DND-41 (cell line): ENCODE measurements at regions not wholly inside any gene's neighbourhood (a gene's known extent, or its start where the extent isn't known, plus 50 kb on each side); places are given as distances from the start of the nearest gene placed in this dataset.

Source experiments
- ATAC-seq: fragments of 200-7000 bp; cut with Tn5 transposase; 3 replicates; pipeline ENCODE4 v1.9.1; 2021; ENCODE audit warnings: low read depth; ENCODE audit not compliant: insufficient read depth
- DNase-seq: peaks from one replicate; pipeline ENCODE4 v3.0.0-alpha.2; 2020
- H2AFZ ChIP-seq: 2 replicates; pipeline ENCODE4 v1.6.0; 2012; ENCODE audit warnings: low read depth, low read length
- H3K27ac ChIP-seq: 2 replicates; pipeline ENCODE4 v1.5.1; 2012; ENCODE audit warnings: low read length, inconsistent platforms
- H3K27me3 ChIP-seq: fragments of 200-600 bp; sonication (generic); 2 replicates; pipeline ENCODE4 v1.6.0; 2012; ENCODE audit warnings: low read length, mild to moderate bottlenecking, inconsistent platforms; ENCODE audit not compliant: insufficient read depth, poor library complexity
- H3K36me3 ChIP-seq: 2 replicates; pipeline ENCODE4 v1.5.1; 2012; ENCODE audit warnings: low read length, inconsistent platforms; ENCODE audit not compliant: insufficient read depth
- H3K4me1 ChIP-seq: 2 replicates; pipeline ENCODE4 v1.5.1; 2012; ENCODE audit warnings: mild to moderate bottlenecking, low read length; ENCODE audit not compliant: insufficient read depth
- H3K4me2 ChIP-seq: 2 replicates; pipeline ENCODE4 v1.6.0; 2012; ENCODE audit warnings: mild to moderate bottlenecking, moderate library complexity, low read length, inconsistent platforms; ENCODE audit not compliant: insufficient read depth
- H3K4me3 ChIP-seq, 2 experiments: fragments of 200-600 bp in 1 of 2; shearing (Covaris generic) in 1 of 2; 2 replicates each; pipeline ENCODE4 v1.5.1; 2012 to 2016; ENCODE audit warnings: inconsistent platforms in 2 of 2, low read length in 2 of 2, mild to moderate bottlenecking in 2 of 2, low read depth in 1 of 2, moderate library complexity in 1 of 2
- H3K79me2 ChIP-seq: 2 replicates; pipeline ENCODE4 v1.6.0; 2012; ENCODE audit warnings: low read length, inconsistent platforms; ENCODE audit not compliant: insufficient read depth
- H3K9ac ChIP-seq: 2 replicates; pipeline ENCODE4 v1.6.0; 2012; ENCODE audit warnings: low read depth, mild to moderate bottlenecking, inconsistent platforms, low read length, moderate library complexity
- H3K9me3 ChIP-seq: 2 replicates; pipeline ENCODE4 v1.5.1; 2012; ENCODE audit warnings: low read length, moderate library complexity, mild to moderate bottlenecking, inconsistent platforms; ENCODE audit not compliant: insufficient read depth, severe bottlenecking
- H4K20me1 ChIP-seq: 2 replicates; pipeline ENCODE4 v1.6.0; 2012; ENCODE audit warnings: low read length; ENCODE audit not compliant: insufficient read depth
- CTCF ChIP-seq: IDR thresholded peaks from 2 replicates; pipeline ENCODE4 v1.5.1; 2012; ENCODE audit warnings: borderline replicate concordance, low read length, moderate library complexity, mild to moderate bottlenecking; ENCODE audit not compliant: poor library complexity, severe bottlenecking; ENCODE audit errors: extremely low read depth
- EZH2 ChIP-seq: IDR thresholded peaks from 3 replicates; pipeline ENCODE4 v1.6.1; 2012; ENCODE audit warnings: borderline replicate concordance, low read depth, mild to moderate bottlenecking, moderate library complexity, low read length, inconsistent platforms; ENCODE audit not compliant: severe bottlenecking

DNA sequence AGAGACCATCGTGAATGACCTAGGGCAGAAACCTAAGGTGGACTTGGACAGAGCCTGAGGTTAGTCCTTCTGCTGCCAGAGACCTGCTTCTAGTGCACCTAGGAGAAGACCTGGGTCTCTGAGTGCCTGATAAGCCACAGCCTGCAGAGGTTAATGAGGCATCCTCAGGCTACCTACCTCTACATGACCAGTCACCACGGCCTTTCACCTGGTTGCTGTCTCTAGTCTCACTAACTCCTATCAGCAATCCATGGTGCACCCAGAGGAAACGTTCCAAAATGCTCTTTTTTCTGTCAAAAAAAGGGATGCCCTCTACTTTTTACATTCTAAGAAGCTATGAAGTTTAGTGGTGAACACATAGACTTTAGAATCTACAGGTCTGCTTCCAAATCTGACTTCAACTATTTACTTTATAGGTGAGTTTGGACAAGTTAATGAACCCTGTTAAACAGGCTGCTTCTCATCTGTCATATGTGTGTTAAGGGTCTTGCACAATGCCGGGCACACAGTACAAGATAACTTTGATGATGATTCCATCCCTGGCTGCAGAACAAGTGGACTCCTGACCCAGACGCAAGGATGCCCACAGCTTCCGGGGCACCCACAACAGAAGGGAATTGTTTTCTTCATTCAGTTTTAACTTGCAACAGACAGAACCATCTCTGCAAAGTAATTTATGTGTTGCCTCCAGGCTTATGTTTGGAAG lies 469.9 kb upstream of the CDH5 start:
- ATAC-seq (no peak), DNase-seq (no peak)
- H3K79me2 ChIP-seq = no peaks in the 10 kb centered on the region

GRCh38 chr16:65895906-65896305 lies 470.6 kb upstream of the CDH5 start:
- DNase-seq = no peak
- ATAC-seq = no peak

More for the DNA sequence above, 469.9 kb upstream of the CDH5 start:
- Histone ChIP-seq H2AFZ (no peak overlapping the region), H3K4me2 (no peak overlapping the region), H3K4me1 (no peaks in the 10 kb centered on the region), H3K9me3 (no peaks in the 10 kb centered on the region), H3K27me3 (no peaks in the 10 kb centered on the region), H3K27ac (no peak overlapping the region), H4K20me1 (no peaks in the 10 kb centered on the region), H3K36me3 (no peaks in the 10 kb centered on the region), H3K4me3 (no peak overlapping the region), H3K9ac (no peak overlapping the region)
- no peak for TF ChIP-seq CTCF
- no peak for TF ChIP-seq EZH2

DNA sequence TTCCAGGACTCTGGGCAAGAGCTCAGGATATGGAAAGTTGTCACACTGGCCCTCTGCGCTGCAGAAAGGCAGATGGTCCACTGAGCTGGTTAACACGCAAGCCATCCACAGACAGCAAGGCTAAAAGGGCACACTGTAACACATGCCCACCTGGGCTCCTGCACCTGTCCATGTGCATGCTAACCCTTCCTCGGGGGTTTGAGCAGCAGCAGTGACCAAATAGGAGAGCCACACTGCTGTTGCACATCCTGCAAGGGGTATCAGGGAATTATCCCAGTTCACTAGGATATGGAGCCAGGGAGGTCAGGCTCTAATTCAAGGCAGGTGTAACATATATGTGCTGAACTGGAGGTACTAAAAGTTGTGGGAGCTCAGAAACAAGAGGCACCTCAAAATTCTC lies 471.0 kb upstream of the CDH5 start:
- no peak for DNase-seq
- Histone ChIP-seq H3K4me3 (no peak overlapping the region), H2AFZ (no peak overlapping the region), H4K20me1 (no peaks in the 10 kb centered on the region), H3K27ac (no peak overlapping the region), H3K4me2 (no peak overlapping the region), H3K79me2 (no peaks in the 10 kb centered on the region), H3K27me3 (no peaks in the 10 kb centered on the region), H3K9me3 (no peaks in the 10 kb centered on the region), H3K36me3 (no peaks in the 10 kb centered on the region), H3K9ac (no peak overlapping the region), H3K4me1 (no peaks in the 10 kb centered on the region)
- ATAC-seq = no peak
- TF ChIP-seq CTCF (no peak), EZH2 (no peak)

More at GRCh38 chr16:65895906-65896305, 470.6 kb upstream of the CDH5 start:
- Histone ChIP-seq H3K27me3 (no peaks in the 10 kb centered on the region), H3K27ac (no peak overlapping the region), H3K9ac (no peak overlapping the region), H3K4me3 (no peak overlapping the region), H3K36me3 (no peaks in the 10 kb centered on the region), H3K4me2 (no peak overlapping the region), H2AFZ (no peak overlapping the region), H3K9me3 (no peaks in the 10 kb centered on the region), H3K4me1 (no peaks in the 10 kb centered on the region), H3K79me2 (no peaks in the 10 kb centered on the region), H4K20me1 (no peaks in the 10 kb centered on the region)
- TF ChIP-seq EZH2 (no peak), CTCF (no peak)

DNA sequence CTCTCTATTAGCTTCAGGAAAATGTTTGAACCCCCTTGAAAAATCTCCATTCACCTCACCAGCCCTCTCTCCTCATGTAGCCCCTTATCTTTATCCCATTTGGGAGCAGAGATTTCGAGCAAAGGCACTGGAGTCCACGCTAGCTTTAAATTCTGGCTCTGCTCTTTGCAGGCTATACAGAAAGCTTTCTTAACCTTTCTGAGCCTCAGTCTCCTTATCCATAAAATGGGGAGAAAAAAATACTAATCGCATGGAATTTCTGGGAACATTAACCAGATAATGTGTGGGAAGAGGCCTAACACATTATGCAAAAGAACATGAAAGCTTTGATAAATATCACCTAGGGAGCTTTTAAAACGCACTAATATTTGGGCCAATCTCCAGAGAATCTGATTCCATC lies 476.3 kb upstream of the CDH5 start:
- Histone ChIP-seq H3K27me3 (peaks cover 3% of the 10 kb centered on the region), H3K27ac (no peak overlapping the region), H3K9ac (no peak overlapping the region), H3K79me2 (no peaks in the 10 kb centered on the region), H3K9me3 (no peaks in the 10 kb centered on the region), H2AFZ (no peak overlapping the region), H3K4me2 (no peak overlapping the region), H4K20me1 (no peaks in the 10 kb centered on the region), H3K36me3 (no peaks in the 10 kb centered on the region), H3K4me3 (no peak overlapping the region), H3K4me1 (no peaks in the 10 kb centered on the region)
- DNase-seq = no peak
- no peak for ATAC-seq
- no peak for TF ChIP-seq CTCF
- TF ChIP-seq EZH2 = no peak
